H1 (cell line): ENCODE measurements at regions not wholly inside any gene's neighbourhood (a gene's known extent, or its start where the extent isn't known, plus 50 kb on each side); places are given as distances from the start of the nearest gene placed in this dataset.

ENCODE experiments used
- CTCF ChIA-PET: fragments of 300-600 bp; sonication (Branson Sonifier 250); formaldehyde crosslinking; loops from one replicate; lab custom pipeline; 2021; ENCODE audit not compliant: partially characterized antibody; lab: Charles Lee
- POLR2A ChIA-PET: fragments of 300-600 bp; sonication (Branson Sonifier 250); formaldehyde crosslinking; loops from one replicate; lab custom pipeline; 2021; ENCODE audit warnings: inconsistent platforms; ENCODE audit not compliant: partially characterized antibody; lab: Charles Lee
- DNase-seq, 2 experiments: peaks; one replicate each; pipeline versions ENCODE4 v3.0.0 to v3.0.0-alpha.2; 2010 to 2022; ENCODE audit warnings: low spot score in 2 of 2, low read depth in 1 of 2, mixed read lengths in 1 of 2
- FAIRE-seq: peaks from 2 replicates; lab custom pipeline; 2011; peaks lifted over from hg19 to GRCh38; lab: Jason Lieb, UNC
- H2AFZ ChIP-seq: 2 replicates; pipeline ENCODE4 v1.8.1; 2012; ENCODE audit warnings: low read length, inconsistent platforms
- H2AK5ac ChIP-seq: 2 replicates; pipeline ENCODE4 v1.6.1; 2013; ENCODE audit warnings: low read depth, low read length
- H2BK120ac ChIP-seq: replicated peaks from 2 replicates; pipeline ENCODE3; 2013; ENCODE audit warnings: low read depth, low read length, inconsistent platforms
- H2BK12ac ChIP-seq: 2 replicates; pipeline ENCODE4 v1.6.1; 2013; ENCODE audit warnings: low read depth, low read length
- H2BK15ac ChIP-seq: 2 replicates; pipeline ENCODE4 v1.6.1; 2013; ENCODE audit warnings: low read length
- H2BK20ac ChIP-seq: 2 replicates; pipeline ENCODE4 v1.6.1; 2013; ENCODE audit warnings: low read length
- H2BK5ac ChIP-seq: 2 replicates; pipeline ENCODE4 v1.6.1; 2013; ENCODE audit warnings: low read depth, low read length
- H3K14ac ChIP-seq: 2 replicates; pipeline ENCODE4 v1.6.1; 2013; ENCODE audit warnings: inconsistent platforms; ENCODE audit not compliant: insufficient read length
- H3K18ac ChIP-seq: 2 replicates; pipeline ENCODE4 v1.6.1; 2013; ENCODE audit warnings: low read length; ENCODE audit errors: extremely low read depth
- H3K23ac ChIP-seq: 2 replicates; pipeline ENCODE4 v1.6.1; 2013; ENCODE audit warnings: inconsistent platforms; ENCODE audit not compliant: insufficient read length
- H3K23me2 ChIP-seq: 2 replicates; pipeline ENCODE4 v1.6.1; 2013; ENCODE audit warnings: low read depth, low read length
- H3K27ac ChIP-seq: 2 replicates; pipeline ENCODE4 v1.6.1; 2011; ENCODE audit warnings: low read depth, low read length, inconsistent platforms
- H3K27me3 ChIP-seq, 4 experiments: replicated peaks in 1 of 4; 1 replicate in 1 of 4; 2 replicates in 3 of 4; pipeline versions ENCODE4 v1.6.1 to v1.8.1; 2011 to 2013; ENCODE audit warnings: low read length in 3 of 4, mild to moderate bottlenecking in 3 of 4, inconsistent platforms in 2 of 4, mixed read lengths in 2 of 4, moderate library complexity in 1 of 4; ENCODE audit not compliant: control insufficient read depth in 3 of 4, insufficient read depth in 3 of 4; ENCODE audit errors: extremely low read depth in 1 of 4
- H3K36me3 ChIP-seq, 4 experiments: 2 replicates each; pipeline versions ENCODE4 v1.6.1 to v1.8.1; 2011 to 2013; ENCODE audit warnings: mild to moderate bottlenecking in 4 of 4, low read length in 3 of 4, moderate library complexity in 2 of 4, control low read depth in 1 of 4, inconsistent platforms in 1 of 4; ENCODE audit not compliant: insufficient read depth in 4 of 4, control insufficient read depth in 2 of 4
- H3K4ac ChIP-seq: replicated peaks from 2 replicates; pipeline ENCODE3; 2013; ENCODE audit warnings: low read length, low read depth, mixed read lengths, inconsistent platforms; ENCODE audit not compliant: insufficient read length
- H3K4me1 ChIP-seq, 4 experiments: replicated peaks in 1 of 4; 1 replicate in 1 of 4; 2 replicates in 3 of 4; pipeline versions ENCODE4 v1.6.1 to v1.8.1; 2011 to 2013; ENCODE audit warnings: low read length in 3 of 4, inconsistent platforms in 2 of 4, mixed read lengths in 1 of 4; ENCODE audit not compliant: insufficient read depth in 4 of 4, control insufficient read depth in 3 of 4
- H3K4me2 ChIP-seq, 2 experiments: 2 replicates each; pipeline versions ENCODE4 v1.6.1 to v1.8.1; 2011 to 2013; ENCODE audit warnings: low read depth in 2 of 2, low read length in 2 of 2, control low read depth in 1 of 2, inconsistent platforms in 1 of 2, mild to moderate bottlenecking in 1 of 2; ENCODE audit not compliant: insufficient read depth in 1 of 2
- H3K4me3 ChIP-seq, 4 experiments: fragments of 200-600, 300-600 bp in 1 of 4; sonication (generic), shearing (Covaris generic), sonication (Bioruptor Twin) in 1 of 4; 2 replicates each; pipeline versions ENCODE4 v1.5.1 to v1.8.1; 2011 to 2016; ENCODE audit warnings: low read length in 4 of 4, low read depth in 3 of 4, control low read depth in 2 of 4, inconsistent platforms in 2 of 4, mild to moderate bottlenecking in 2 of 4, mixed read lengths in 1 of 4, moderate library complexity in 1 of 4; ENCODE audit not compliant: insufficient read depth in 2 of 4; ENCODE audit errors: extremely low read depth in 1 of 4
- H3K56ac ChIP-seq: replicated peaks from 2 replicates; pipeline ENCODE3; 2013; ENCODE audit warnings: low read depth, mild to moderate bottlenecking, mixed read lengths, low read length, inconsistent platforms; ENCODE audit not compliant: insufficient read length
- H3K79me1 ChIP-seq: 2 replicates; pipeline ENCODE4 v1.6.1; 2013; ENCODE audit warnings: low read depth, low read length, control low read depth
- H3K79me2 ChIP-seq, 2 experiments: 2 replicates each; pipeline versions ENCODE4 v1.6.1 to v1.8.1; 2012 to 2013; ENCODE audit warnings: low read length in 2 of 2, mild to moderate bottlenecking in 2 of 2, inconsistent platforms in 1 of 2; ENCODE audit not compliant: insufficient read depth in 2 of 2, control insufficient read depth in 1 of 2
- H3K9ac ChIP-seq, 4 experiments: replicated peaks in 1 of 4; 1 replicate in 1 of 4; 2 replicates in 3 of 4; pipeline versions ENCODE4 v1.6.1 to v1.8.1; 2011 to 2013; ENCODE audit warnings: low read depth in 3 of 4, low read length in 3 of 4, control low read depth in 2 of 4, mild to moderate bottlenecking in 2 of 4, moderate library complexity in 2 of 4, inconsistent platforms in 1 of 4; ENCODE audit errors: extremely low read depth in 1 of 4
- H3K9me3 ChIP-seq, 2 experiments: 2 replicates each; pipeline versions ENCODE4 v1.6.1 to v1.8.1; 2012 to 2013; ENCODE audit warnings: mild to moderate bottlenecking in 2 of 2, moderate library complexity in 2 of 2, control low read depth in 1 of 2, inconsistent platforms in 1 of 2, low read depth in 1 of 2, low read length in 1 of 2, mixed read lengths in 1 of 2; ENCODE audit not compliant: insufficient read depth in 2 of 2
- H4K20me1 ChIP-seq, 2 experiments: replicated peaks in 1 of 2; 2 replicates each; pipeline versions ENCODE3 to v1.8.1; 2011 to 2013; ENCODE audit warnings: inconsistent platforms in 2 of 2, low read length in 2 of 2, mild to moderate bottlenecking in 1 of 2; ENCODE audit not compliant: insufficient read depth in 2 of 2, control insufficient read depth in 1 of 2
- H4K5ac ChIP-seq: 2 replicates; pipeline ENCODE4 v1.6.1; 2013; ENCODE audit warnings: low read length, low read depth, mixed read lengths, inconsistent platforms; ENCODE audit not compliant: insufficient read length
- H4K8ac ChIP-seq: 2 replicates; pipeline ENCODE4 v1.8.0; 2013; ENCODE audit warnings: mild to moderate bottlenecking, moderate library complexity, low read length, inconsistent platforms; ENCODE audit not compliant: insufficient read depth; ENCODE audit errors: extremely low read depth
- H4K91ac ChIP-seq: replicated peaks from 2 replicates; pipeline ENCODE3; 2013; ENCODE audit warnings: low read length, mixed read lengths, inconsistent platforms; ENCODE audit not compliant: insufficient read length
- CBX5 ChIP-seq: fragments of 300-800, 300-1000 bp; sonication (generic); IDR thresholded peaks from 2 replicates; pipeline ENCODE4 v1.7.1; 2016; ENCODE audit warnings: antibody characterized with exemption, low read length, low read depth
- CHD1 ChIP-seq: IDR thresholded peaks from 2 replicates; pipeline ENCODE4 v1.6.1; 2012; ENCODE audit warnings: low read depth, low read length, improper control_type of control experiment
- KDM4A ChIP-seq: IDR thresholded peaks from one replicate; pipeline ENCODE4 v1.7.1; 2012; ENCODE audit warnings: low read depth, mild to moderate bottlenecking, moderate library complexity, low read length, inconsistent platforms; ENCODE audit not compliant: severe bottlenecking
- MAFK ChIP-seq: IDR thresholded peaks from 2 replicates; pipeline ENCODE4 v1.6.1; 2012; ENCODE audit warnings: low read depth, mild to moderate bottlenecking, improper control_type of control experiment, low read length
- PHF8 ChIP-seq: fragments of 200-600 bp; sonication (generic); conservative IDR thresholded peaks from 2 replicates; pipeline ENCODE4 v1.7.1; 2012; ENCODE audit warnings: low read depth, mild to moderate bottlenecking, inconsistent platforms, low read length, moderate library complexity
- POLR2AphosphoS5 ChIP-seq: IDR thresholded peaks from 2 replicates; pipeline ENCODE4 v1.6.1; 2011; ENCODE audit warnings: low read depth, low read length
- RAD21 ChIP-seq, 2 experiments: IDR thresholded peaks in 1 of 2; conservative IDR thresholded peaks in 1 of 2; 2 replicates each; pipeline ENCODE4 v1.6.1; 2011; ENCODE audit warnings: low read depth in 2 of 2, low read length in 2 of 2, improper control_type of control experiment in 1 of 2, inconsistent platforms in 1 of 2, mild to moderate bottlenecking in 1 of 2, moderate library complexity in 1 of 2
- SIN3A ChIP-seq, 2 experiments: IDR thresholded peaks in 1 of 2; conservative IDR thresholded peaks in 1 of 2; 2 replicates each; pipeline ENCODE4 v1.6.1; 2011 to 2012; ENCODE audit warnings: low read length in 2 of 2, improper control_type of control experiment in 1 of 2, low read depth in 1 of 2, mild to moderate bottlenecking in 1 of 2
- SIX5 ChIP-seq: IDR thresholded peaks from 2 replicates; pipeline ENCODE4 v1.6.1; 2011; ENCODE audit warnings: mild to moderate bottlenecking, low read depth, low read length
- TCF12 ChIP-seq: IDR thresholded peaks from 2 replicates; pipeline ENCODE4 v1.6.1; 2011; ENCODE audit warnings: low read depth, mild to moderate bottlenecking, low read length
- WGBS, 2 experiments: shearing (Covaris generic) in 1 of 2; methylation state at CpG; one replicate each; pipeline versions ENCODE4 v1.1.6 to v1.1.7; 2013 to 2015; ENCODE audit warnings: low lambda C conversion rate in 2 of 2, mixed read lengths in 2 of 2, inconsistent platforms in 1 of 2, low coverage in 1 of 2, missing lambda C conversion rate in 1 of 2; ENCODE audit not compliant: insufficient replicate concordance in 2 of 2, insufficient coverage in 1 of 2, insufficient read length in 1 of 2; ENCODE audit errors: extremely low coverage in 1 of 2, missing lambda C conversion rate in 1 of 2; 5-methylcytosine and 5-hydroxymethylcytosine counted together
- TF ChIP-seq, protein P1 (sequence below): IDR thresholded peaks from 2 replicates; pipeline ENCODE4 v1.6.1; 2012; ENCODE audit warnings: low read length, inconsistent platforms

GRCh38 chr13:72342364-72342763 is 385.1 kb downstream of the MZT1 start:
- CTCF ChIA-PET: interaction anchor here (0.8 to 1.8 kb wide), 8 partner anchors 8 to 309 kb away, joined by 3 to 7 read pairs (median 4); no protein-coding TSS in a partner anchor
- H3K27me3 ChIP-seq: no peaks in the 10 kb centered on the region
- TF ChIP-seq TCF12: no peak
- no peak for TF ChIP-seq KDM4A
- TF ChIP-seq, protein P1, sequence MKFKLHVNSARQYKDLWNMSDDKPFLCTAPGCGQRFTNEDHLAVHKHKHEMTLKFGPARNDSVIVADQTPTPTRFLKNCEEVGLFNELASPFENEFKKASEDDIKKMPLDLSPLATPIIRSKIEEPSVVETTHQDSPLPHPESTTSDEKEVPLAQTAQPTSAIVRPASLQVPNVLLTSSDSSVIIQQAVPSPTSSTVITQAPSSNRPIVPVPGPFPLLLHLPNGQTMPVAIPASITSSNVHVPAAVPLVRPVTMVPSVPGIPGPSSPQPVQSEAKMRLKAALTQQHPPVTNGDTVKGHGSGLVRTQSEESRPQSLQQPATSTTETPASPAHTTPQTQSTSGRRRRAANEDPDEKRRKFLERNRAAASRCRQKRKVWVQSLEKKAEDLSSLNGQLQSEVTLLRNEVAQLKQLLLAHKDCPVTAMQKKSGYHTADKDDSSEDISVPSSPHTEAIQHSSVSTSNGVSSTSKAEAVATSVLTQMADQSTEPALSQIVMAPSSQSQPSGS: no peak
- TF ChIP-seq SIX5: no peak
- no peak for TF ChIP-seq POLR2AphosphoS5
- TF ChIP-seq CBX5: no peak
- TF ChIP-seq PHF8: no peak
- no peak for TF ChIP-seq MAFK
- TF ChIP-seq CHD1: no peak
- no peak for TF ChIP-seq SIN3A (conservative IDR thresholded peaks at IDR 0.05 in 1 of 2, IDR thresholded peaks at IDR 0.05 in 1 of 2; ENCODE audit: low read depth in 1 of 2, low read length in 2 of 2)
- TF ChIP-seq RAD21 (IDR thresholded peaks at IDR 0.05 in 1 of 2, conservative IDR thresholded peaks at IDR 0.05 in 1 of 2; ENCODE audit: low read depth in 2 of 2, low read length in 2 of 2): no peak
- TF ChIP-seq, all 59 proteins: peak for 0
- no peak overlapping the region for H3K4me3 ChIP-seq
- H2BK5ac ChIP-seq: no peak overlapping the region
- H3K4me1 ChIP-seq: no peaks in the 10 kb centered on the region
- no peak overlapping the region for H3K56ac ChIP-seq
- no peak overlapping the region for H3K14ac ChIP-seq
- no peak for DNase-seq
- H3K23ac ChIP-seq: no peak overlapping the region
- no peak overlapping the region for H3K4ac ChIP-seq
- no peak overlapping the region for H2AFZ ChIP-seq
- POLR2A ChIA-PET: no interaction called here
- H2BK20ac ChIP-seq: no peak overlapping the region
- no peak overlapping the region for H2BK15ac ChIP-seq
- no peak overlapping the region for H3K27ac ChIP-seq
- no peaks in the 10 kb centered on the region for H3K79me2 ChIP-seq
- no peaks in the 10 kb centered on the region for H3K23me2 ChIP-seq
- H3K4me2 ChIP-seq: no peak overlapping the region
- no peak overlapping the region for H2BK120ac ChIP-seq
- H3K18ac ChIP-seq: no peak overlapping the region; the same call in 1 of the 2 replicates
- H2AK5ac ChIP-seq: no peak overlapping the region
- no peak overlapping the region for H4K8ac ChIP-seq
- no peaks in the 10 kb centered on the region for H3K79me1 ChIP-seq
- no peaks in the 10 kb centered on the region for H3K9me3 ChIP-seq
- no peak for FAIRE-seq
- 87% methylated on average over 5 of the region's 5 CpGs; no CpG with 5 or more reads in 1 of the 2 experiments for WGBS, 2 experiments
- H3K9ac ChIP-seq: no peak overlapping the region
- H2BK12ac ChIP-seq: no peak overlapping the region
- no peaks in the 10 kb centered on the region for H3K36me3 ChIP-seq
- H4K20me1 ChIP-seq: no peaks in the 10 kb centered on the region
- H4K5ac ChIP-seq: no peak overlapping the region
- no peak overlapping the region for H4K91ac ChIP-seq
